ENCODE measurements at regions not wholly inside any gene's neighbourhood (a gene's known extent, or its start where the extent isn't known, plus 50 kb on each side); places are given as distances from the start of the nearest gene placed in this dataset.
"Not testable (repeated sequence)": the region's sequence is repeated elsewhere in the genome, so short reads cannot be mapped to it uniquely, and the experiment has no call there.

GRCh38 chr2:212858496-212858895, 292.9 kb downstream of the IKZF2 start:
- DNase-seq, result no peak

GRCh38 chr2:212854771-212855170, 296.6 kb downstream of the IKZF2 start:
- DNase-seq, result no peak

DNA sequence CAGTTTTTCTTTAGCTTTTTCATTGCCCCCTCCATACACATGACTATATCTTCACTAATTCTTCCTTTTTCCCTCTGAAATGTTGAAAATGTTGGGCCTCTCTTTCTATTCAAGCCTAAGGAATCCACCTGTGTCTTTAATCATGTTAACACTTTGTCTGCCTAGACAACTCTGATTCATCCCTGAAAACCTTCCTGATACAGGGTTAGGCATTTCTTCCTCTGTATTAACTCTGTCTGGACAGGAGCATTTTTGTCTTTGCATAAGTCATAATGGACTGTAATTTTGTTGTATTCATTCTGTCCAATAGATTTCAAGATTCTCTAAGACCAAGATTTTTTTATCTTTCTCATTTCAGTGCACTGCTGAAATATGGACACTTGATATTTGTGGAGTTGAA, 297.3 kb downstream of the IKZF2 start:
- DNase-seq, result no peak

DNA sequence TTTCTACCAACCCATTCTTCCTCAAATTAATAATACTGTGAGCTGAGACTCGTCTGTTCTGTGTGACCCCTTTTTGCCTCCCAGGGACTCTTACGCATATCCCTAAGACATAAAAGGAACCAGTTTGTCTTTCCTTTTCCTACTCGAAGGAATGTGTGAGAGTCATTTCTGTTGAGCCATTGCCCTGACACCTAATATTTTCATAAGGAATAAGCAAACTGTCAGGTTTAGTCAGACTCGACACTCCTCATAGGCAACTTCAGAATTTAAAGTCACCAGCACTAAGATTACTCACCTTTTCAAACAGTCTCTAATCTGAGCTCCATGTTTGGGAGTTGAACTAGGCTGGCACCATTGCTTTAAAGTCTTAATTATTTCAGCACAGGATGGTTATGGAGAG, 305.5 kb downstream of the IKZF2 start:
- no peak for DNase-seq

- no peak for DNase-seq
Measured at GRCh38 chr2:212843409-212844199, 305.0 kb upstream of the ERBB4 start.

DNA sequence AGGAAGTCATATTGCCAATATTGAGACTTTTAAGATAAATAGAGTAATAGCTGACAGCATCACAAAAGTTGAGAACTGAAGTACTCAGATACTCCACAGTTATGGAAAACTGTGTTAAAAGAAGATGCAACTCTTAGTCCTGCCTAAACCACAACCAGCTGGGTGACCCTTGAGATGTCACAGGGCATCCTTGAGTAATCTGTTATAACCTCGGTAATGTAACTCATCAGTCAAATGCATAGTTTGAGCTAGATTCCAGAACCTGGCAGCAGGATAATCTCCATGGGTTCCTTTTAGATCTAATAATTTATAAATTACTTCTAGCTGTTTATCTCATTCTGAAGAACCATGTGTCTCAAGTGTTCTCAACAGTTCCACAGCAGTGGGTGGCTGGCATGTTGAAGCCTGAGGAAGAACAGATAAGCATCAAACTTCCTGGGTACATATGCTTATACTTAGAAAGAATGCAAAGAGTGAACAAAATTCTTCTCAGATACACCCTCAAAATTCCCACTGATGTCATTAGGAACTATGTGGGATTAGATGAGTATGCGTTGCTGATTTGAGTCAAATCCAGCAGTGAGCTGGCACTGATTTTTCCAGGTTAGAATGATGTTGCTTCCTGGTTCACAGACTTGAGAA, 304.1 kb upstream of the ERBB4 start:
- DNase-seq, result no peak

- DNase-seq, result no peak
Measured at GRCh38 chr2:212841460-212841859, 302.9 kb upstream of the ERBB4 start.

- no peak for DNase-seq
Measured at GRCh38 chr2:212832211-212833195, 293.9 kb upstream of the ERBB4 start.

DNA sequence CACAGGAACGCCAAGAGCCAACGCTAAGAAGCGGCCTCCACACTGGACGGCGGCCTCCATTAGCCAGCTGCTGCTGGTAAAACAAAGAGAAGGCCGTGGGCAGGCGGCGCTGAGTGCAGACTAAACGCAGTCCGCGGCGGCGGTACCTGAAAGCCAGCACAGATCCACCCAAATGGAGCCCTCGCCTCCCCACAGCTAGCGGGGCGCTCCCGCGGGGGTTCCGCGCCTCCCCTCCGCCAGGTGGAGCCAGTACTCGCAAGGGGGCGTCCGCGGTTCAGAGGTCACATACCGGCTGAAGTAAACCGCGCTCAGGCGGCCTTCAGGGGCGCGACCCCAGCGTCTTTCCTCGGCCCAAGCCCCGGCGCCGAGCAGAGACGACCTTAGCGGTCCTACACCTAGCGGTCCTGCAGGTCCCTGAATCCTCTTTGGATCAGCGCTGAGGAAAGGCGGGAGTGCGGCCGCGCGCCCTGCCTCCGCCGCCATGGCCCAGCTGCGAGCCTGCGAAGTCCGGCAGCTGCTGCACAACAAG, 293.1 kb upstream of the ERBB4 start:
- no peak for DNase-seq

- no peak for DNase-seq
Measured at GRCh38 chr2:212816267-212816666, 277.7 kb upstream of the ERBB4 start.

GRCh38 chr2:212815453-212815852, 276.9 kb upstream of the ERBB4 start:
- DNase-seq, result no peak

GRCh38 chr2:212814941-212815340, 276.3 kb upstream of the ERBB4 start:
- no peak for DNase-seq

DNA sequence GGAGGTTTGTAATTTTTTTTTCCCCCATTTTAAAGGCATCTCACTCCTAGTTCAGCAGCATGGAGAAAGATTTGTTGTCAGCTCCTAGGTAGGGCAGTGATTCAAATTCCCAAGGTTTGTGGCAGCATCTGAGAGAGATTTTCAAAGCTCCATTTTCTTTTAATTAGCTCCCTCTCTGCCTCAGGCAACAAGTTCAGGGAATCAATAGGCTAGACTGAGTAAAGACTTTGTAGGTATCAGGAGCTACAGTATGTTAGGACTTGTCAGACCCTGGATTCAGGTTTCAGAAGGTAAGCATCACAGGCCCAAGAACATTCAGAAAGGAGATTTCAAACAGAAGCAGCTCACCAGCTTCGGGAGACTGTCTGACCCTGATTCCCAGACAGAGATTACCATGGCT, 273.3 kb upstream of the ERBB4 start:
- DNase-seq, result no peak

DNA sequence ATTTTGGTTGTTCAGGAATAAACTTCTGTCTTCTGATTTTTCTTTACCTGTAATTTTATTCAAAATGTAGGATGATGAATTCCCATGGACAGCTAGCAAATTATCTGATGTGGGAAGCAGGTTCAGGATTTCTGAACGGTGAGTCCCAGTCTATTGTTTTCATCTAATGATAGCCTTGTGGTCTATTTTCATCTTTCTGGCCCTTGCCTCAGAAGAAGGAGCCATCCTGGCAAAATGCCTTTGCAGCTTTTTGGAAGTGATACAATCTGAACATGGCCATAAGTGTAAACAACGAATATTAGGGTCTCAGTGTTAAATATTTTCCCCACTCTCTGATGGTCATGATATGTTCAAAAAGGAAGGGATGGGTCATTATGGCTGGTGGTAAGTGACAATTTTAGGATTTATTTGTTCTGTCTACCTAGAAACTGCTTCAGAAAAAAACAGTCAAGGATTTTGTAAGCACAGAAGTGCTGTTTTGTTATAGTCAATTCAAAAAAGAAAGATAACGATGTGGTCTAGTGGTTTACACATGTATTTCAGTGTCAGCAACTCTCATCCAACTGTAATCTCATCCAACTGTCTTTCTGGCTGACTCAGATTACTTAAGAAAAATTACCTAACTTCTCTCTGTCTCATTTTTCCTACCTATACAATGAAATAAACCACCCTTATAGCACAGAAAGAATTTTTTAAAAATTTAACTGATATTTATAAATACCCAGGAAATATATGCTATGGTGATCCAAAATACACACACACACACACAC, 272.6 kb upstream of the ERBB4 start:
- no peak for DNase-seq

GRCh38 chr2:212797484-212798205, 259.0 kb upstream of the ERBB4 start:
- no peak for DNase-seq

DNA sequence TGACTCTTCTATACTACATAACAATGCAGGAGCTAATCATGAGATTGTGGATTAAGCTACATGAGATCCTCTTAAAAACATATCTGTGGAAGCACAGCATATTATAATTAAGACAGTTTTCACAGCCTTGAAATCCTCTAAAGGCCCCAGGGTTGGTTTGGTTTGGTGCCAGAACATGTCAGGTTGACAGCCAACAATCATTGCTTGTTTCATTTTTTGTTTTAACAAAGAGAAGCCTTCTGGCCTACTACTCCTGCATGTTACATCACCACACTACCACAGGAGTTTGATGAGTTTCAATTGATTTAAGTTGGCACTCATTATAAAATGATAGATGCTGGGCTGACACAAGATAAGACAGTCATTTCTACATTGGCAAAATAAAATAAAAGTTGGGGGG, 255.9 kb upstream of the ERBB4 start:
- DNase-seq, result no peak

DNA sequence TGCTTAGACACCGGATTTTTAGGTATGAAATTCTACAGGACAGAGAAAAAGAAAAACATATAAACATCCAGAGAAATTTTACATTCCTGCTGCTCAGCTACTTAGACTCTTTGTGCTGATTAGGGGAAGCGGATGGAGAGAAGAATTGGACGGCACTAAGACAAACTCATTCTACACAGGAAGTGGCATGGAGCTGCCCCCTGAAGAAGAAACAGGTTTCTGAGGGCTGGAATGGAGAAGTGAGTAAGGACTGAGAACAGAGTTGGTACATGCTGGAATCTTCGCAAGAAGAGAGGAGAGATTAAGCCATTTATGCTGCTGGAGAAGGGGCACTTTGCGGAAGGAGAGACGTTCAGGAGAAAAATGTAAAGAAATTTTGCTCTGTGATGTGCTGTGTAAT, 253.0 kb upstream of the ERBB4 start:
- DNase-seq, result no peak

DNA sequence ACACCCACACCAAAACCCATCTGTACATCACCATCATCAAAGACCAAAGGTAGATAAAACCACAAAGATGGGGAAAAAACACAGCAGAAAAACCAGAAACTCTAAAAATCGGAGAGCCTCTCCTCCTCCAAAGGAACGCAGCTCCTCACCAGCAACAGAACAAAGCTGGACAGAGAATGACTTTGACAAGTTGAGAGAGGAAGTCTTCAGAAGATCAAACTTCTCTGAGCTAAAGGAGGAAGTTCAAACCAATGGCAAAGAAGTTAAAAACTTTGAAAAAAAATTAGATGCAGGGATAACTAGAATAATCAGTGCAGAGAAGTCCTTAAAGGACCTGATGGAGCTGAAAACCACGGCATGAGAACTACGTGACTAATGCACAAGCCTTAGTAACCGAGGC, 247.5 kb upstream of the ERBB4 start:
- DNase-seq, result not testable (repeated sequence)

- DNase-seq, result no peak
Measured at GRCh38 chr2:212777020-212777491, 238.5 kb upstream of the ERBB4 start.

GRCh38 chr2:212773808-212774339, 235.3 kb upstream of the ERBB4 start:
- no peak for DNase-seq

DNA sequence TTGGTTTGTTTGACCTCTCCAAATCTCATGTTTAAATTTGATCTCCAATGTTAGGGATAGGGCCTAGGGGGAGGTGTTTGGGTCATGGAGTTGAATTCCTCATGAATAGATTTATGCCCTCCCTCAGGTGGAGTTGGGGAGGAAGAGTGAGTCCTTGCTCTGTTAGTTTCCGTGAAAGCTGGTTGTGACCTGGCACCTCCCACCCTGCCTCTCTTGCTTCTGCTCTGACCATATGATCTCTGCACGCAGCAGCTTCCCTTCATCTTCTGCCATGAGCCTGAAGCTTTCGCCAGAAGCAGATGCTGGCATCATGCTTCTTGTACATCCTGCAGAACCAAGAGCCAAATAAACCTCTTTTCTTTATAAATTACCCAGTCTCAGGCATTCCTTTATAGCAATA, 231.6 kb upstream of the ERBB4 start:
- no peak for DNase-seq

Data from activated CD4-positive, alpha-beta T cell treated with anti-CD3 and anti-CD28 coated beads for 1 hour (primary cell).